RPMI7951 (cell line): ENCODE measurements at regions not wholly inside any gene's neighbourhood (a gene's known extent, or its start where the extent isn't known, plus 50 kb on each side); places are given as distances from the start of the nearest gene placed in this dataset.

Experiments
- DNase-seq: peaks from one replicate; pipeline ENCODE4 v3.0.0-alpha.2; 2012; ENCODE audit warnings: low read depth

- DNase-seq = no peak
Observed at GRCh38 chr3:82287562-82287961, 526.1 kb upstream of the GBE1 start.

GRCh38 chr3:82281205-82281604 is 519.8 kb upstream of the GBE1 start:
- DNase-seq = no peak

- no peak for DNase-seq
Observed at GRCh38 chr3:82276992-82277391, 515.5 kb upstream of the GBE1 start.

- DNase-seq = no peak
Observed at GRCh38 chr3:82274897-82275296, 513.5 kb upstream of the GBE1 start.

- no peak for DNase-seq
Observed at GRCh38 chr3:82265747-82266146, 504.3 kb upstream of the GBE1 start.

- DNase-seq = no peak
Observed at GRCh38 chr3:82262193-82262592, 500.7 kb upstream of the GBE1 start.

GRCh38 chr3:82261637-82262036 is 500.2 kb upstream of the GBE1 start:
- no peak for DNase-seq

- no peak for DNase-seq
Observed at GRCh38 chr3:82261013-82261412, 499.6 kb upstream of the GBE1 start.

- no peak for DNase-seq
Observed at GRCh38 chr3:82259994-82260393, 498.5 kb upstream of the GBE1 start.

- DNase-seq = no peak
Observed at GRCh38 chr3:82240322-82240721, 478.9 kb upstream of the GBE1 start.

- DNase-seq = no peak
Observed at GRCh38 chr3:82236257-82236656, 474.8 kb upstream of the GBE1 start.

GRCh38 chr3:82229397-82229796 is 468.0 kb upstream of the GBE1 start:
- no peak for DNase-seq

- DNase-seq = no peak
Observed at GRCh38 chr3:82224661-82225060, 463.2 kb upstream of the GBE1 start.

- DNase-seq = no peak
Observed at GRCh38 chr3:82222401-82222800, 461.0 kb upstream of the GBE1 start.

GRCh38 chr3:82217571-82217970 is 456.1 kb upstream of the GBE1 start:
- DNase-seq = no peak

- DNase-seq = no peak
Observed at GRCh38 chr3:82208002-82208710, 446.7 kb upstream of the GBE1 start.

- no peak for DNase-seq
Observed at GRCh38 chr3:82202269-82202668, 440.8 kb upstream of the GBE1 start.

GRCh38 chr3:82201316-82201715 is 439.9 kb upstream of the GBE1 start:
- DNase-seq = no peak

GRCh38 chr3:82198009-82198408 is 436.6 kb upstream of the GBE1 start:
- no peak for DNase-seq

- DNase-seq = no peak
Observed at GRCh38 chr3:82196645-82197044, 435.2 kb upstream of the GBE1 start.

GRCh38 chr3:82194870-82195269 is 433.4 kb upstream of the GBE1 start:
- DNase-seq = no peak

- no peak for DNase-seq
Observed at GRCh38 chr3:82186017-82186416, 424.6 kb upstream of the GBE1 start.

- no peak for DNase-seq
Observed at GRCh38 chr3:82179291-82179690, 417.8 kb upstream of the GBE1 start.

GRCh38 chr3:82178291-82178690 is 416.8 kb upstream of the GBE1 start:
- DNase-seq = no peak
